GM19455 (cell line): ENCODE measurements at regions not wholly inside any gene's neighbourhood (a gene's known extent, or its start where the extent isn't known, plus 50 kb on each side); places are given as distances from the start of the nearest gene placed in this dataset.

Source experiments
- ATAC-seq: cut with Tn5 transposase; IDR thresholded peaks from one replicate; pipeline ENCODE4 v1.9.1; 2021; ENCODE audit not compliant: unreplicated experiment

- ATAC-seq, result no peak
Measured at GRCh38 chr3:94256888-94257813, 194.3 kb downstream of the NSUN3 start.

GRCh38 chr3:94258851-94259250, 196.0 kb downstream of the NSUN3 start:
- no peak for ATAC-seq

GRCh38 chr3:94259291-94259690, 196.4 kb downstream of the NSUN3 start:
- ATAC-seq, result no peak

GRCh38 chr3:94269763-94270162, 206.9 kb downstream of the NSUN3 start:
- no peak for ATAC-seq

GRCh38 chr3:94272016-94272415, 209.2 kb downstream of the NSUN3 start:
- ATAC-seq, result no peak

GRCh38 chr3:94280958-94281357, 218.1 kb downstream of the NSUN3 start:
- ATAC-seq, result no peak

GRCh38 chr3:94285872-94286271, 223.0 kb downstream of the NSUN3 start:
- ATAC-seq, result no peak

GRCh38 chr3:94291686-94292085, 228.8 kb downstream of the NSUN3 start:
- no peak for ATAC-seq

- ATAC-seq, result no peak
Measured at GRCh38 chr3:94292151-94292550, 229.3 kb downstream of the NSUN3 start.

- ATAC-seq, result no peak
Measured at GRCh38 chr3:94293793-94294195, 230.9 kb downstream of the NSUN3 start.

- ATAC-seq, result no peak
Measured at GRCh38 chr3:94294806-94295205, 231.9 kb downstream of the NSUN3 start.

- no peak for ATAC-seq
Measured at GRCh38 chr3:94299716-94300115, 236.9 kb downstream of the NSUN3 start.

GRCh38 chr3:94301366-94301765, 238.5 kb downstream of the NSUN3 start:
- no peak for ATAC-seq

GRCh38 chr3:94303266-94303665, 240.4 kb downstream of the NSUN3 start:
- no peak for ATAC-seq

- no peak for ATAC-seq
Measured at GRCh38 chr3:94303897-94304296, 241.0 kb downstream of the NSUN3 start.

GRCh38 chr3:94304954-94305353, 242.1 kb downstream of the NSUN3 start:
- no peak for ATAC-seq

- no peak for ATAC-seq
Measured at GRCh38 chr3:94305835-94306611, 243.2 kb downstream of the NSUN3 start.

GRCh38 chr3:94307588-94307987, 244.7 kb downstream of the NSUN3 start:
- ATAC-seq, result no peak

- ATAC-seq, result no peak
Measured at GRCh38 chr3:94308767-94309166, 245.9 kb downstream of the NSUN3 start.

- ATAC-seq, result no peak
Measured at GRCh38 chr3:94310341-94311135, 247.7 kb downstream of the NSUN3 start.

- ATAC-seq, result no peak
Measured at GRCh38 chr3:94311651-94312050, 248.8 kb downstream of the NSUN3 start.
